Testis (tissue), 2 donors: ENCODE measurements at regions not wholly inside any gene's neighbourhood (a gene's known extent, or its start where the extent isn't known, plus 50 kb on each side); places are given as distances from the start of the nearest gene placed in this dataset.

Experiments used
- CTCF ChIP-seq, 3 experiments: fragments of 450-650 bp in 2 of 3; fragments of 200-600 bp in 1 of 3; sonication (generic) in 1 of 3; IDR thresholded peaks; one replicate each; pipeline ENCODE4 v1.5.1; 2016 to 2019; ENCODE audit warnings: antibody characterized with exemption in 3 of 3, mild to moderate bottlenecking in 2 of 3, moderate library complexity in 1 of 3
- POLR2A ChIP-seq: fragments of 450-650 bp; IDR thresholded peaks from one replicate; pipeline ENCODE4 v1.6.1; 2017; ENCODE audit warnings: antibody characterized with exemption, mild to moderate bottlenecking, moderate library complexity

GRCh38 chr9:107613321-107613720, 123.8 kb upstream of the KLF4 start:
- TF ChIP-seq CTCF (IDR thresholded peaks at IDR 0.05) (no peak), POLR2A (no peak)
